Activated naive CD8-positive, alpha-beta T cell treated with anti-CD3 and anti-CD28 coated beads, Interleukin-2, amount 10 ng/mL, durations not matched to agents 7 days and 5 days (primary cell): ENCODE measurements at regions not wholly inside any gene's neighbourhood (a gene's known extent, or its start where the extent isn't known, plus 50 kb on each side); places are given as distances from the start of the nearest gene placed in this dataset.

Source experiments
- ATAC-seq: fragments of 150-1000 bp; cut with Tn5 transposase; one replicate; pipeline ENCODE4 v1.10.0; 2021; ENCODE audit warnings: low read depth, moderate library complexity
- POLR2A ChIA-PET: fragments of 350-600 bp; sonication (Branson Sonifier 250); formaldehyde crosslinking; loops from one replicate; lab custom pipeline; 2021; ENCODE audit warnings: antibody characterized with exemption; lab: Charles Lee
- DNase-seq: peaks from one replicate; pipeline ENCODE4 v3.0.0; 2021
- H3K27ac Mint-ChIP-seq: one replicate; pipeline ENCODE4 v1.8.0; 2022; ENCODE audit warnings: mild to moderate bottlenecking, mixed read lengths
- H3K27me3 Mint-ChIP-seq: one replicate; pipeline ENCODE4 v1.8.0; 2022; ENCODE audit warnings: mild to moderate bottlenecking, moderate library complexity, mixed read lengths
- H3K36me3 Mint-ChIP-seq: one replicate; pipeline ENCODE4 v1.8.0; 2021; ENCODE audit warnings: mild to moderate bottlenecking, mixed read lengths
- H3K4me1 Mint-ChIP-seq: one replicate; pipeline ENCODE4 v1.8.0; 2021; ENCODE audit warnings: mixed read lengths
- H3K4me3 Mint-ChIP-seq: one replicate; pipeline ENCODE4 v1.8.0; 2022; ENCODE audit warnings: mild to moderate bottlenecking, moderate library complexity, mixed read lengths
- H3K9me3 Mint-ChIP-seq: one replicate; pipeline ENCODE4 v1.8.0; 2021; ENCODE audit warnings: mixed read lengths

DNA sequence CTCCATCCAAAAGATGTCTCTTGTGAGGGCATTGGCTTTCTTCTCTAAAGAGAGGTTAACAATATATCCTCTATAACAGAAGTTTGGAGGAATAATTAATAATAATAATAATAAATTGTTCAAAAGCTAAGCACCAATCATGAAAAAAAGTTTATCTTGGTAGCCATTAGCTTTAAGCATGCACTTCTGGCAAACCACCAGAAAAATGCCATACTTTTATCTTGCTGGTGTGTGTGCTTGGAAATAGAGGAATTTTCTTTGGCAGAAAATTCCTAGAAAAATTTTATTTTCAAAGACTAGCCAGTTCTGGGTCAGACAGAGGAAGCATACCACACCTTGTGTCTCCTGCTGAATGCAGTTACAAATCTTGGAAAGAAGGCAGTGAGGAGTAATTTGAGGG, 52.5 kb upstream of the NPY start:
- Mint-ChIP-seq H3K4me1 (peaks cover 17% of the 10 kb centered on the region), H3K4me3 (no peak overlapping the region), H3K36me3 (no peaks in the 10 kb centered on the region), H3K27ac (no peak overlapping the region), H3K9me3 (no peaks in the 10 kb centered on the region), H3K27me3 (peaks cover 29% of the 10 kb centered on the region)
- POLR2A ChIA-PET: no interaction called here
- DNase-seq (no peak), ATAC-seq (no peak)

DNA sequence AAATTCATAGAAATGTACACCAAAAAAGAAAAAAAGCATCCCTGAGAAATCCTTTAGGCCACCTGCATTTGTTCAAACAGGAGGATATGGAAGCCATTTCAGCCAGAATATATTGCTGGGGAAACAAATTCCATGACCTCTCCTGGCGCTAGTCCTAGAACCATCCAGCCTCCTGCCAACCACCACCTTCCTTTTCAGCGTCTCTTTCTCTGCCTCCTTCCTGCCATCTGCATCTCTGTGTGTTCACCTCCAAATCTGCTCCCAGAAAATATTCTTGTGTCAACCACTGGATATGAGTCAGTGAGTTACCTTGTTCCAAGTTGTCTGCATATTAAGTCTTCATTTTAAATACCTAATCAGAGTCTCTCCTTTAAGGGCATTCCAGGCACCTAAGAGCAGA, 50.6 kb upstream of the NPY start:
- Mint-ChIP-seq H3K4me1 (peaks cover under 1% of the 10 kb centered on the region), H3K27me3 (peaks cover 27% of the 10 kb centered on the region), H3K36me3 (no peaks in the 10 kb centered on the region), H3K9me3 (no peaks in the 10 kb centered on the region), H3K27ac (no peak overlapping the region), H3K4me3 (no peak overlapping the region)
- ATAC-seq: no peak
- POLR2A ChIA-PET: no interaction called here
- no peak for DNase-seq
